SK-N-SH treated with all-trans-retinoic acid at 6 μM for 48 hours (cell line): ENCODE measurements at regions not wholly inside any gene's neighbourhood (a gene's known extent, or its start where the extent isn't known, plus 50 kb on each side); places are given as distances from the start of the nearest gene placed in this dataset.

Experiments used
- ATAC-seq: fragments of 200-7000 bp; cut with Tn5 transposase; 3 replicates; pipeline ENCODE4 v1.9.1; 2020; ENCODE audit warnings: mild to moderate bottlenecking, moderate library complexity
- ARNTL ChIP-seq: fragments of 450-650 bp; formaldehyde crosslinking; IDR thresholded peaks from 2 replicates; pipeline ENCODE4 v1.5.0; 2020; ENCODE audit warnings: low read depth, mild to moderate bottlenecking, moderate library complexity, borderline replicate concordance
- BACH2 ChIP-seq: fragments of 250-450 bp; sonication (Bioruptor Pico); IDR thresholded peaks from 2 replicates; pipeline ENCODE4 v1.9.0; 2021; ENCODE audit warnings: mild to moderate bottlenecking, borderline replicate concordance
- CSDC2 ChIP-seq: fragments of 250-450 bp; sonication (Bioruptor Pico); IDR thresholded peaks from 2 replicates; pipeline ENCODE4 v1.5.0; 2020; ENCODE audit warnings: mild to moderate bottlenecking, moderate library complexity
- CSRNP3 ChIP-seq: fragments of 250-450 bp; sonication (Bioruptor Pico); IDR thresholded peaks from 2 replicates; pipeline ENCODE4 v1.5.1; 2021; ENCODE audit warnings: mild to moderate bottlenecking, moderate library complexity
- ESRRG ChIP-seq: fragments of 250-450 bp; sonication (Bioruptor Pico); IDR thresholded peaks from 2 replicates; pipeline ENCODE4 v1.6.1; 2021; ENCODE audit warnings: mild to moderate bottlenecking
- GLIS3 ChIP-seq: fragments of 250-450 bp; sonication (Bioruptor Pico); IDR thresholded peaks from 2 replicates; pipeline ENCODE4 v1.5.0; 2020; ENCODE audit warnings: mild to moderate bottlenecking, moderate library complexity
- OSR1 ChIP-seq: fragments of 250-450 bp; sonication (Bioruptor Pico); IDR thresholded peaks from 2 replicates; pipeline ENCODE4 v1.8.0; 2022; ENCODE audit warnings: moderate library complexity, mild to moderate bottlenecking, inconsistent platforms
- POU6F1 ChIP-seq: fragments of 250-450 bp; sonication (Bioruptor Pico); IDR thresholded peaks from 2 replicates; pipeline ENCODE4 v1.8.0; 2021; ENCODE audit warnings: low read depth, mild to moderate bottlenecking, moderate library complexity, borderline replicate concordance
- RARB ChIP-seq: fragments of 250-450 bp; sonication (Bioruptor Pico); IDR thresholded peaks from 2 replicates; pipeline ENCODE4 v1.8.0; 2021; ENCODE audit warnings: mild to moderate bottlenecking, moderate library complexity
- SNAI2 ChIP-seq: fragments of 250-450 bp; sonication (Bioruptor Pico); IDR thresholded peaks from 2 replicates; pipeline ENCODE4 v1.5.0; 2020; ENCODE audit warnings: mild to moderate bottlenecking, moderate library complexity
- TOX ChIP-seq: fragments of 250-450 bp; sonication (Bioruptor Pico); IDR thresholded peaks from 2 replicates; pipeline ENCODE4 v1.8.0; 2021; ENCODE audit warnings: mild to moderate bottlenecking, moderate library complexity, borderline replicate concordance
- TSHZ2 ChIP-seq: fragments of 250-450 bp; sonication (Bioruptor Pico); IDR thresholded peaks from 2 replicates; pipeline ENCODE4 v1.5.0; 2020; ENCODE audit warnings: mild to moderate bottlenecking, moderate library complexity
- ZC3H10 ChIP-seq: fragments of 250-450 bp; sonication (Bioruptor Pico); IDR thresholded peaks from 2 replicates; pipeline ENCODE4 v1.5.1; 2021; ENCODE audit warnings: mild to moderate bottlenecking, moderate library complexity
- ZFP3 ChIP-seq: fragments of 250-450 bp; sonication (Bioruptor Pico); IDR thresholded peaks from 2 replicates; pipeline ENCODE4 v1.5.0; 2020; ENCODE audit warnings: mild to moderate bottlenecking, moderate library complexity
- ZFP30 ChIP-seq: fragments of 450-650 bp; formaldehyde crosslinking; IDR thresholded peaks from 2 replicates; pipeline ENCODE4 v1.5.0; 2022; ENCODE audit warnings: mild to moderate bottlenecking, moderate library complexity
- ZNF565 ChIP-seq: fragments of 450-650 bp; formaldehyde crosslinking; conservative IDR thresholded peaks from 2 replicates; pipeline ENCODE4 v1.5.0; 2020; ENCODE audit warnings: low read depth, mild to moderate bottlenecking, moderate library complexity
- ZNF70 ChIP-seq: fragments of 450-650 bp; formaldehyde crosslinking; IDR thresholded peaks from 2 replicates; pipeline ENCODE4 v1.5.0; 2020; ENCODE audit warnings: mild to moderate bottlenecking, moderate library complexity
- TF ChIP-seq, protein P1 (sequence below): fragments of 250-450 bp; sonication (Bioruptor Pico); IDR thresholded peaks from 2 replicates; pipeline ENCODE4 v1.5.1; 2020; ENCODE audit warnings: low read depth, mild to moderate bottlenecking, moderate library complexity
- TF ChIP-seq, protein P2 (sequence below): fragments of 250-450 bp; sonication (Bioruptor Pico); IDR thresholded peaks from 2 replicates; pipeline ENCODE4 v1.8.0; 2020; ENCODE audit warnings: mild to moderate bottlenecking, moderate library complexity, borderline replicate concordance

DNA sequence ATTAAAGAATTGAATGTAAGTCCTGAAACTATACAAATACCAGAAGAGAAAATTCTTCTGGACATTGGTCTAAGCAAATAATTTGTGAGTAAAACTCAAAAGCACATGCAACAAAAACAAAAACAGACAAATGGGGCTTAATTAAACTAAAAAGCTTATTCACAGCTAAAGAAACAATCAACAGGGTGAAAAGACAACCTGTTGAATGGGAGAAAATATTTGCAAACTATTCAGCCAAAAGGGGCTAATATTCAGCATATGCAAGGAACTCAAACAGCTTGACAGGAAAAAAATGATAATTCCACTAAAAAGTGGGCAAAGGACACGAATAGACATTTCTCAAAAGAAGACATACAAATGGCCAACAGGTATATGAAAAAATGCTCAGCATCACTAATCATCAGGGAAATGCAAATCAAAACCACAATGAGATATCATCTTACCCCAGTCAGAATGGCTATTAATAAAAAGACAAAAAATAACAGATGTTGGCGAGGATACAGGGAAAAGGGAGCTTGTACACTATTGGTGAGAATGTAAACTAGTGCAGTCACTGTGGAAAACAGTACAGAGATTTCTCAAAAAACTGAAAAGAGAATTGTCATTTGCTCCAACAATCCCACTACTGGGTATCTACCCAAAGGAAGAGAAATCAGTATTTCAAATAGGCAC is 177.5 kb upstream of the RTL1 start (continued):
- TF ChIP-seq TSHZ2 (CRISPR knock-in tag) (no peak), ESRRG (CRISPR knock-in tag) (no peak), ARNTL (CRISPR knock-in tag) (no peak)
- TF ChIP-seq, all 23 proteins: peak for 0

DNA sequence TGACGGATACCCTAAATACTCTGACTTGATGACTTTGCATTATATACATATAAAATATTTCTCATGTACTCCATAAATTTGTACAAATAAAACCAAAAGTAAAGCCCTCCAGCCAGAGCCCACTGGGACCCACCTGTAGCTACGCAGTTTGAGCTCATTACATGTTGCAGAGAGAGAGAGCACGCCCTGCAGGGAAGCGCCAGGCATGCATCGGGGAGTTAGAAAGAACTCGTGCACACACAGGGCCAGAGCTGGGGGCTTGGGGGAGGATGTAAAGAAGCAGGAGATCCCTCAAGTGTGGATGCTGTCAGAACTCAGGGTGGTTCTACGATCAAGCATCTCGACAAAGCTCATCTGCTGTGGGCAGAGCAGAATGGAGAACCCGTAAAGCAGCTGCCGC is 178.5 kb upstream of the RTL1 start:
- TF ChIP-seq TOX (CRISPR knock-in tag) = no peak
- no peak for TF ChIP-seq ZC3H10 (CRISPR knock-in tag)
- TF ChIP-seq ZNF70 = no peak
- TF ChIP-seq ARNTL (CRISPR knock-in tag) = no peak
- TF ChIP-seq ESRRG (CRISPR knock-in tag) = no peak
- no peak for TF ChIP-seq BACH2 (CRISPR knock-in tag)
- no peak for TF ChIP-seq TSHZ2 (CRISPR knock-in tag)
- TF ChIP-seq GLIS3 (CRISPR knock-in tag) = no peak
- TF ChIP-seq ZFP30 (CRISPR knock-in tag) = no peak
- no peak for TF ChIP-seq SNAI2 (CRISPR knock-in tag)
- TF ChIP-seq, protein P1, sequence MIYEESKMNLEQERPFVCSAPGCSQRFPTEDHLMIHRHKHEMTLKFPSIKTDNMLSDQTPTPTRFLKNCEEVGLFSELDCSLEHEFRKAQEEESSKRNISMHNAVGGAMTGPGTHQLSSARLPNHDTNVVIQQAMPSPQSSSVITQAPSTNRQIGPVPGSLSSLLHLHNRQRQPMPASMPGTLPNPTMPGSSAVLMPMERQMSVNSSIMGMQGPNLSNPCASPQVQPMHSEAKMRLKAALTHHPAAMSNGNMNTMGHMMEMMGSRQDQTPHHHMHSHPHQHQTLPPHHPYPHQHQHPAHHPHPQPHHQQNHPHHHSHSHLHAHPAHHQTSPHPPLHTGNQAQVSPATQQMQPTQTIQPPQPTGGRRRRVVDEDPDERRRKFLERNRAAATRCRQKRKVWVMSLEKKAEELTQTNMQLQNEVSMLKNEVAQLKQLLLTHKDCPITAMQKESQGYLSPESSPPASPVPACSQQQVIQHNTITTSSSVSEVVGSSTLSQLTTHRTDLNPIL (CRISPR knock-in tag) = no peak
- no peak for TF ChIP-seq CSRNP3
- no peak for TF ChIP-seq ZFP3 (CRISPR knock-in tag)
- no peak for TF ChIP-seq CSDC2 (CRISPR knock-in tag)
- no peak for TF ChIP-seq ZNF565 (CRISPR knock-in tag)
- TF ChIP-seq RARB = no peak
- TF ChIP-seq, protein P2, sequence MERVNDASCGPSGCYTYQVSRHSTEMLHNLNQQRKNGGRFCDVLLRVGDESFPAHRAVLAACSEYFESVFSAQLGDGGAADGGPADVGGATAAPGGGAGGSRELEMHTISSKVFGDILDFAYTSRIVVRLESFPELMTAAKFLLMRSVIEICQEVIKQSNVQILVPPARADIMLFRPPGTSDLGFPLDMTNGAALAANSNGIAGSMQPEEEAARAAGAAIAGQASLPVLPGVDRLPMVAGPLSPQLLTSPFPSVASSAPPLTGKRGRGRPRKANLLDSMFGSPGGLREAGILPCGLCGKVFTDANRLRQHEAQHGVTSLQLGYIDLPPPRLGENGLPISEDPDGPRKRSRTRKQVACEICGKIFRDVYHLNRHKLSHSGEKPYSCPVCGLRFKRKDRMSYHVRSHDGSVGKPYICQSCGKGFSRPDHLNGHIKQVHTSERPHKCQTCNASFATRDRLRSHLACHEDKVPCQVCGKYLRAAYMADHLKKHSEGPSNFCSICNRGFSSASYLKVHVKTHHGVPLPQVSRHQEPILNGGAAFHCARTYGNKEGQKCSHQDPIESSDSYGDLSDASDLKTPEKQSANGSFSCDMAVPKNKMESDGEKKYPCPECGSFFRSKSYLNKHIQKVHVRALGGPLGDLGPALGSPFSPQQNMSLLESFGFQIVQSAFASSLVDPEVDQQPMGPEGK (CRISPR knock-in tag) = no peak
- TF ChIP-seq POU6F1 (CRISPR knock-in tag) = no peak
- TF ChIP-seq OSR1 (CRISPR knock-in tag) = no peak
- no peak for ATAC-seq
